ENCODE measurements at regions not wholly inside any gene's neighbourhood (a gene's known extent, or its start where the extent isn't known, plus 50 kb on each side); places are given as distances from the start of the nearest gene placed in this dataset.

- Histone ChIP-seq H3K4me3 (ENCODE audit: low read length) (peak overlapping the region; percentile 20; the same call in 1 of the 2 replicates), H3K27ac (ENCODE audit: low read length) (no peak overlapping the region), H2AFZ (ENCODE audit: low read length) (peak overlapping the region; percentile 46), H3F3A (ENCODE audit: insufficient read depth, low read length) (no peaks in the 10 kb centered on the region), H3K9me2 (replicated peaks; ENCODE audit: insufficient read depth, low read length) (no peaks in the 10 kb centered on the region), H3K4me2 (ENCODE audit: low read depth, low read length) (peak overlapping the region; percentile 49), H3K9ac (ENCODE audit: low read length) (no peak overlapping the region), H3K27me3 (replicated peaks; ENCODE audit: insufficient read depth, low read length) (no peaks in the 10 kb centered on the region), H3K36me3 (replicated peaks; ENCODE audit: insufficient read depth, low read length) (no peaks in the 10 kb centered on the region), H4K20me1 (ENCODE audit: insufficient read depth, low read length) (no peaks in the 10 kb centered on the region), H3K9me3 (replicated peaks; ENCODE audit: insufficient read depth, low read length) (no peaks in the 10 kb centered on the region), H3K4me1 (ENCODE audit: low read length) (no peaks in the 10 kb centered on the region), H3K79me2 (ENCODE audit: low read length) (no peaks in the 10 kb centered on the region)
- peak; percentile 42 for DNase-seq
- TF ChIP-seq EZH2phosphoT487 (IDR thresholded peaks at IDR 0.05; ENCODE audit: low read length) (no peak), EZH2 (optimal IDR thresholded peaks at IDR 0.05; ENCODE audit: low read depth, low read length) (no peak), CTCF (IDR thresholded peaks at IDR 0.05; ENCODE audit: low read length) (no peak)
These were observed 1095.4 kb upstream of the PCDH20 start for GRCh38 chr13:62510906-62511655.

- Histone ChIP-seq H3K9me3 (replicated peaks; ENCODE audit: insufficient read depth, low read length) (no peaks in the 10 kb centered on the region), H2AFZ (ENCODE audit: low read length) (no peak overlapping the region), H3K27me3 (replicated peaks; ENCODE audit: insufficient read depth, low read length) (no peaks in the 10 kb centered on the region), H3K4me2 (ENCODE audit: low read depth, low read length) (no peak overlapping the region), H4K20me1 (ENCODE audit: insufficient read depth, low read length) (no peaks in the 10 kb centered on the region), H3K36me3 (replicated peaks; ENCODE audit: insufficient read depth, low read length) (no peaks in the 10 kb centered on the region), H3K4me1 (ENCODE audit: low read length) (no peaks in the 10 kb centered on the region), H3K9me2 (replicated peaks; ENCODE audit: insufficient read depth, low read length) (no peaks in the 10 kb centered on the region), H3K27ac (ENCODE audit: low read length) (no peak overlapping the region), H3K79me2 (ENCODE audit: low read length) (no peaks in the 10 kb centered on the region), H3K4me3 (ENCODE audit: low read length) (no peak overlapping the region), H3K9ac (ENCODE audit: low read length) (no peak overlapping the region), H3F3A (ENCODE audit: insufficient read depth, low read length) (no peaks in the 10 kb centered on the region)
- no peak for DNase-seq
- TF ChIP-seq EZH2 (optimal IDR thresholded peaks at IDR 0.05; ENCODE audit: low read depth, low read length), result no peak
- no peak for TF ChIP-seq CTCF (IDR thresholded peaks at IDR 0.05; ENCODE audit: low read length)
- no peak for TF ChIP-seq EZH2phosphoT487 (IDR thresholded peaks at IDR 0.05; ENCODE audit: low read length)
These were observed 1086.9 kb upstream of the PCDH20 start for GRCh38 chr13:62502588-62502987.

GRCh38 chr13:62489731-62490130 is 1074.1 kb upstream of the PCDH20 start:
- Histone ChIP-seq H3K9me2 (replicated peaks; ENCODE audit: insufficient read depth, low read length) (no peaks in the 10 kb centered on the region), H3K9ac (ENCODE audit: low read length) (no peak overlapping the region), H3K79me2 (ENCODE audit: low read length) (no peaks in the 10 kb centered on the region), H3K9me3 (replicated peaks; ENCODE audit: insufficient read depth, low read length) (no peaks in the 10 kb centered on the region), H3K4me2 (ENCODE audit: low read depth, low read length) (no peak overlapping the region), H2AFZ (ENCODE audit: low read length) (no peak overlapping the region), H3K4me1 (ENCODE audit: low read length) (no peaks in the 10 kb centered on the region), H3K27me3 (replicated peaks; ENCODE audit: insufficient read depth, low read length) (no peaks in the 10 kb centered on the region), H3K27ac (ENCODE audit: low read length) (no peak overlapping the region), H3K36me3 (replicated peaks; ENCODE audit: insufficient read depth, low read length) (no peaks in the 10 kb centered on the region), H3K4me3 (ENCODE audit: low read length) (no peak overlapping the region), H4K20me1 (ENCODE audit: insufficient read depth, low read length) (no peaks in the 10 kb centered on the region), H3F3A (ENCODE audit: insufficient read depth, low read length) (no peaks in the 10 kb centered on the region)
- DNase-seq, result no peak
- TF ChIP-seq EZH2 (optimal IDR thresholded peaks at IDR 0.05; ENCODE audit: low read depth, low read length), result no peak
- TF ChIP-seq CTCF (IDR thresholded peaks at IDR 0.05; ENCODE audit: low read length), result no peak
- no peak for TF ChIP-seq EZH2phosphoT487 (IDR thresholded peaks at IDR 0.05; ENCODE audit: low read length)

Measured in MM.1S (cell line).